K562 (cell line): ENCODE measurements at regions not wholly inside any gene's neighbourhood (a gene's known extent, or its start where the extent isn't known, plus 50 kb on each side); places are given as distances from the start of the nearest gene placed in this dataset.

Experiments
- ATAC-seq: fragments of 200-7000 bp; cut with Tn5 transposase; 3 replicates; pipeline ENCODE4 v1.9.1; 2020; ENCODE audit warnings: moderate library complexity
- BruUV-seq: library from RNA; stranded (reverse); fragments of 400-500 nt; replicated peaks from 2 replicates; lab custom pipeline; 2021; lab: Mats Ljungman, UMichigan
- CTCF ChIA-PET: fragments of 300-600 bp; formaldehyde crosslinking; extraction: SDS; loops from one replicate; lab custom pipeline; 2021; ENCODE audit warnings: low intra/inter-chr PET ratio; lab: Yijun Ruan, JAX
- POLR2A ChIA-PET: fragments of 300-600, 350-650 bp; sonication (Branson Sonifier 250); formaldehyde crosslinking; extraction: SDS; loops from one replicate; lab custom pipeline; 2021; ENCODE audit warnings: antibody characterized with exemption, inconsistent platforms; lab: Yijun Ruan, JAX
- DNase-seq, 4 experiments: peaks; one replicate each; pipeline versions ENCODE4 v3.0.0 to v3.0.0-alpha.2; 2011 to 2018; ENCODE audit warnings: low spot score in 3 of 4, mixed read lengths in 3 of 4; ENCODE audit errors: extremely low read depth in 1 of 4
- FAIRE-seq: peaks from 2 replicates; lab custom pipeline; 2011; peaks lifted over from hg19 to GRCh38; lab: Jason Lieb, UNC
- H2AFZ ChIP-seq: 2 replicates; pipeline ENCODE4 v1.6.0; 2011; ENCODE audit warnings: low read depth, low read length, control low read depth, inconsistent platforms
- H3K27ac ChIP-seq: fragments of 200-600 bp; 3 replicates; pipeline ENCODE4 v1.8.0; 2011; ENCODE audit warnings: low read depth, mild to moderate bottlenecking, control low read depth, inconsistent platforms, low read length, moderate library complexity, mixed read lengths; ENCODE audit errors: extremely low read depth
- H3K27me3 ChIP-seq, 2 experiments: fragments of 300-600 bp in 1 of 2; 2 replicates in 1 of 2; 3 replicates in 1 of 2; pipeline versions ENCODE4 v1.6.0 to v1.8.0; 2011; ENCODE audit warnings: inconsistent platforms in 2 of 2, low read length in 2 of 2, mild to moderate bottlenecking in 1 of 2, mixed read lengths in 1 of 2, moderate library complexity in 1 of 2; ENCODE audit not compliant: control insufficient read depth in 2 of 2, insufficient read depth in 2 of 2
- H3K36me3 ChIP-seq: fragments of 300-600 bp; 3 replicates; pipeline ENCODE4 v1.8.0; 2011; ENCODE audit warnings: mild to moderate bottlenecking, low read length, inconsistent platforms; ENCODE audit not compliant: control insufficient read depth, insufficient read depth
- H3K4me1 ChIP-seq, 2 experiments: fragments of 200-600 bp in 1 of 2; replicated peaks in 1 of 2; 2 replicates in 1 of 2; 3 replicates in 1 of 2; pipeline versions ENCODE4 v1.5.1 to v1.8.0; 2011; ENCODE audit warnings: inconsistent platforms in 2 of 2, low read length in 2 of 2, mild to moderate bottlenecking in 1 of 2, mixed read lengths in 1 of 2, moderate library complexity in 1 of 2; ENCODE audit not compliant: control insufficient read depth in 2 of 2, insufficient read depth in 2 of 2
- H3K4me2 ChIP-seq: 2 replicates; pipeline ENCODE4 v1.6.1; 2011; ENCODE audit warnings: low read length, control low read depth, inconsistent platforms, mixed read lengths; ENCODE audit not compliant: insufficient read depth
- H3K4me3 ChIP-seq: fragments of 200-600 bp; sonication (generic), shearing (Covaris generic); 2 replicates; pipeline ENCODE4 v1.5.1; 2016; ENCODE audit warnings: control low read depth, inconsistent platforms
- H3K79me2 ChIP-seq: fragments of 200-600 bp; 3 replicates; pipeline ENCODE4 v1.8.0; 2011; ENCODE audit warnings: low read length, inconsistent platforms; ENCODE audit not compliant: control insufficient read depth, insufficient read depth
- H3K9ac ChIP-seq, 2 experiments: 2 replicates each; pipeline versions ENCODE4 v1.6.0 to v1.6.1; 2011; ENCODE audit warnings: low read depth in 2 of 2, low read length in 2 of 2, control low read depth in 1 of 2, inconsistent platforms in 1 of 2, mild to moderate bottlenecking in 1 of 2, mixed read lengths in 1 of 2; ENCODE audit not compliant: insufficient read depth in 1 of 2
- H3K9me1 ChIP-seq: one replicate; pipeline ENCODE4 v1.6.0; 2011; ENCODE audit warnings: inconsistent platforms, mild to moderate bottlenecking, low read length, moderate library complexity; ENCODE audit not compliant: control insufficient read depth, insufficient read depth
- H3K9me3 ChIP-seq: replicated peaks from 2 replicates; pipeline ENCODE4 v1.5.1; 2011; ENCODE audit warnings: low read depth, low read length, inconsistent platforms; ENCODE audit not compliant: control insufficient read depth, insufficient read depth
- H4K20me1 ChIP-seq: replicated peaks from 2 replicates; pipeline ENCODE4 v1.6.1; 2011; ENCODE audit warnings: low read length, inconsistent platforms, mixed read lengths; ENCODE audit not compliant: control insufficient read depth, insufficient read depth
- ELF4 ChIP-seq: fragments of 450-650 bp; formaldehyde crosslinking; IDR thresholded peaks from 2 replicates; pipeline ENCODE4 v1.4.0; 2022; ENCODE audit warnings: missing genetic modification characterization
- TBL1XR1 ChIP-seq, 2 experiments: IDR thresholded peaks; 2 replicates each; pipeline ENCODE4 v1.6.1; 2012; ENCODE audit warnings: improper control_type of control experiment in 2 of 2, low read length in 2 of 2, mild to moderate bottlenecking in 1 of 2
- ZNF24 ChIP-seq: fragments of 450-650 bp; IDR thresholded peaks from 2 replicates; pipeline ENCODE4 v1.6.1; 2016
- ZNF766 ChIP-seq: fragments of 200-800 bp; sonication (Bioruptor generic); conservative IDR thresholded peaks from 2 replicates; pipeline ENCODE4 v1.6.1; 2016; ENCODE audit warnings: missing genetic modification characterization, missing compliant biosample characterization
- ZSCAN32 ChIP-seq: fragments of 450-650 bp; formaldehyde crosslinking; IDR thresholded peaks from 2 replicates; pipeline ENCODE4 v1.4.0; 2020; ENCODE audit warnings: mild to moderate bottlenecking, moderate library complexity
- WGBS: fragments of 100-300 bp; shearing (Covaris generic); methylation state at CpG from one replicate; pipeline ENCODE4 v1.1.6; 2016; ENCODE audit warnings: low coverage, mixed read lengths; ENCODE audit not compliant: insufficient coverage; ENCODE audit errors: missing lambda C conversion rate; 5-methylcytosine and 5-hydroxymethylcytosine counted together
- in situ Hi-C: fragments of 300-500 bp; cut with MboI; formaldehyde crosslinking; loops from 4 replicates; pipeline ENCODE4 v1.15.0; 2018; ENCODE audit warnings: inconsistent platforms, mixed read lengths
- intact Hi-C: fragments of 100-400 bp; cut with micrococcal nuclease; formaldehyde crosslinking; loops from 2 replicates; pipeline ENCODE4 v1.14.2; 2022
- TF ChIP-seq, protein P1 (sequence below): fragments of 250-450 bp; sonication (Bioruptor Pico); IDR thresholded peaks from 2 replicates; pipeline ENCODE4 v1.9.0; 2021; ENCODE audit warnings: mild to moderate bottlenecking

DNA sequence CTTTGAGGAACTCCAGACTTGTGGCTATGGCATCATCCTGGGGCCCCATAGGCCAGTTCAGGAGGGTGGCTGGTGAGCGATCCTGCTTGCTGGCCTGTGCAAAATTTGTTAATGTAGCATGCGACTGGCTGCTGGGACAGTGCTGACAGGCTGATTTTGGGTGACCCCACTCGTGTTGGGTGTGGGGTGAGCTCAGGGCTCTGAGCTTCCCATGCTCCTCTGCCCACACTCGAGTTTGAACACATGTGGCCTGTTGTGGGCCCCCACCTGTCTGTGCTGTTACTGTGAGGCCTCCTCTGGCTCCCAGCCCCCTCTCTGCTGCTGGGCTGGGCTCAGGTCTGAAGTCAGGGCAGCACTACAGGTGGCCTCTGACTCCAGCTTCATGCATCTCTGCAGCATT lies 64.4 kb upstream of the MYEOV start:
- 0% methylated on average over 3 of the region's 4 CpGs for WGBS
- POLR2A ChIA-PET = interaction anchor here (0.7 kb wide), 1 partner anchor 415 kb away, joined by 3 read pairs; no protein-coding TSS in a partner anchor
- in situ Hi-C loops = no loop called here
- TF ChIP-seq, protein P1, sequence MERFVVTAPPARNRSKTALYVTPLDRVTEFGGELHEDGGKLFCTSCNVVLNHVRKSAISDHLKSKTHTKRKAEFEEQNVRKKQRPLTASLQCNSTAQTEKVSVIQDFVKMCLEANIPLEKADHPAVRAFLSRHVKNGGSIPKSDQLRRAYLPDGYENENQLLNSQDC (CRISPR knock-in tag) = no peak
- TF ChIP-seq ZNF24 (no peak), ELF4 (CRISPR knock-in tag) (no peak), TBL1XR1 (IDR thresholded peaks at IDR 0.05; ENCODE audit: low read length in 2 of 2) (no peak), ZNF766 (CRISPR knock-in tag) (no peak), ZSCAN32 (no peak)
- intact Hi-C loops = no loop called here
- H3K27ac ChIP-seq = no peak overlapping the region
- H3K9me1 ChIP-seq = no peaks in the 10 kb centered on the region
- peaks cover 0 to 7% of the 10 kb centered on the region in 2 experiments; a peak in 2 of 5 replicates for H3K27me3 ChIP-seq
- CTCF ChIA-PET = no interaction called here
- no peak overlapping the region for H3K4me3 ChIP-seq
- no peak overlapping the region for H3K9ac ChIP-seq
- no peak for FAIRE-seq
- ATAC-seq = no peak
- H2AFZ ChIP-seq = no peak overlapping the region; the same call in 1 of the 2 replicates
- no TSS peak for BruUV-seq
- H3K79me2 ChIP-seq = no peaks in the 10 kb centered on the region
- peaks cover 0 to 2% of the 10 kb centered on the region in 2 experiments; a peak in 3 of 5 replicates for H3K4me1 ChIP-seq
- no peaks in the 10 kb centered on the region for H3K36me3 ChIP-seq
- H3K9me3 ChIP-seq = no peaks in the 10 kb centered on the region
- no peak for DNase-seq
- H3K4me2 ChIP-seq = no peak overlapping the region
- no peaks in the 10 kb centered on the region for H4K20me1 ChIP-seq
